A549 (cell line): ENCODE measurements at regions not wholly inside any gene's neighbourhood (a gene's known extent, or its start where the extent isn't known, plus 50 kb on each side); places are given as distances from the start of the nearest gene placed in this dataset.

ENCODE experiments used
- ATAC-seq, 2 experiments: fragments of 200-7000 bp in 1 of 2; fragments of >200 bp in 1 of 2; cut with Nextera tagmentation in 1 of 2; cut with Tn5 transposase in 1 of 2; 3 replicates each; pipeline versions ENCODE4 v1.8.0 to v1.9.1; 2018 to 2020; ENCODE audit warnings: mild to moderate bottlenecking in 1 of 2, moderate library complexity in 1 of 2
- CTCF ChIA-PET: fragments of 300-600 bp; sonication (Branson Sonifier 250); formaldehyde crosslinking; extraction: SDS; loops from one replicate; lab custom pipeline; 2021; ENCODE audit warnings: antibody characterized with exemption, inconsistent platforms; lab: Yijun Ruan, JAX
- POLR2A ChIA-PET: fragments of 350-600 bp; formaldehyde crosslinking; extraction: SDS; loops from one replicate; lab custom pipeline; 2021; ENCODE audit warnings: antibody characterized with exemption, inconsistent platforms; lab: Yijun Ruan, JAX
- DNase-seq, 2 experiments: peaks; one replicate each; pipeline versions ENCODE4 v3.0.0 to v3.0.0-alpha.2; 2011 to 2016; ENCODE audit warnings: low read depth in 1 of 2, low spot score in 1 of 2
- FAIRE-seq: peaks from 2 replicates; lab custom pipeline; 2011; peaks lifted over from hg19 to GRCh38; lab: Jason Lieb, UNC
- H3K27ac ChIP-seq, 2 experiments: fragments of >200 bp; sonication (Bioruptor Twin); formaldehyde crosslinking; 3 replicates each; pipeline ENCODE4 v1.5.1; 2016 to 2017
- H3K4me1 ChIP-seq: fragments of >200 bp; sonication (Bioruptor Twin); formaldehyde crosslinking; 3 replicates; pipeline ENCODE4 v1.6.1; 2016
- H3K4me2 ChIP-seq: fragments of >200 bp; sonication (Bioruptor Twin); formaldehyde crosslinking; 3 replicates; pipeline ENCODE4 v1.6.1; 2016
- H3K4me3 ChIP-seq: fragments of >200 bp; sonication (Bioruptor Twin); formaldehyde crosslinking; 3 replicates; pipeline ENCODE4 v1.5.1; 2016
- H3K9me3 ChIP-seq: fragments of >200 bp; sonication (Bioruptor Twin); formaldehyde crosslinking; 3 replicates; pipeline ENCODE4 v1.6.1; 2016
- CBX2 ChIP-seq: fragments of 200-600 bp; sonication (generic); IDR thresholded peaks from 2 replicates; pipeline ENCODE4 v1.6.1; 2016; ENCODE audit warnings: low read depth, mild to moderate bottlenecking, borderline replicate concordance
- CEBPB ChIP-seq, 2 experiments: fragments of >200 bp in 1 of 2; sonication (Bioruptor Twin) in 1 of 2; formaldehyde crosslinking in 1 of 2; IDR thresholded peaks; 2 replicates each; pipeline ENCODE4 v1.6.1; 2012 to 2016
- CHD2 ChIP-seq: fragments of 150-350 bp; IDR thresholded peaks from 2 replicates; pipeline ENCODE4 v1.6.1; 2014; ENCODE audit warnings: low read length; ENCODE audit not compliant: partially characterized antibody
- CHD4 ChIP-seq: fragments of 200-600 bp; sonication (generic); IDR thresholded peaks from 2 replicates; pipeline ENCODE4 v1.6.1; 2016; ENCODE audit warnings: antibody characterized with exemption, mild to moderate bottlenecking, borderline replicate concordance
- EHF ChIP-seq: fragments of 250-450 bp; sonication (Bioruptor Pico); IDR thresholded peaks from 2 replicates; pipeline ENCODE4 v1.5.0; 2020; ENCODE audit warnings: mild to moderate bottlenecking
- EHMT2 ChIP-seq: fragments of 200-600 bp; sonication (generic); IDR thresholded peaks from 2 replicates; pipeline ENCODE4 v1.6.1; 2016; ENCODE audit warnings: antibody characterized with exemption, low read depth, mild to moderate bottlenecking, moderate library complexity
- ESRRA ChIP-seq: fragments of 150-350 bp; IDR thresholded peaks from 2 replicates; pipeline ENCODE4 v1.6.1; 2014; ENCODE audit warnings: mild to moderate bottlenecking, low read length, borderline replicate concordance
- FOSB ChIP-seq: fragments of 250-450 bp; sonication (Bioruptor Pico); IDR thresholded peaks from 2 replicates; pipeline ENCODE4 v1.5.0; 2020; ENCODE audit warnings: mild to moderate bottlenecking, moderate library complexity
- FOSL2 ChIP-seq, 2 experiments: fragments of 450-650 bp in 1 of 2; fragments of >200 bp in 1 of 2; sonication (Bioruptor Twin) in 1 of 2; formaldehyde crosslinking; IDR thresholded peaks; 2 replicates each; pipeline versions ENCODE4 v1.5.0 to v1.6.1; 2016 to 2020; ENCODE audit warnings: mild to moderate bottlenecking in 1 of 2, moderate library complexity in 1 of 2
- GATA3 ChIP-seq: IDR thresholded peaks from 2 replicates; pipeline ENCODE4 v1.6.1; 2012; ENCODE audit warnings: borderline replicate concordance
- JUNB ChIP-seq: fragments of >200 bp; sonication (Bioruptor Twin); formaldehyde crosslinking; IDR thresholded peaks from 2 replicates; pipeline ENCODE4 v1.6.1; 2016
- KDM5A ChIP-seq: fragments of 200-600 bp; sonication (generic); IDR thresholded peaks from 2 replicates; pipeline ENCODE4 v1.6.1; 2016; ENCODE audit warnings: antibody characterized with exemption, mild to moderate bottlenecking
- MAFK ChIP-seq: fragments of 450-650 bp; IDR thresholded peaks from 2 replicates; pipeline ENCODE4 v1.6.1; 2014; ENCODE audit not compliant: partially characterized antibody
- POLR2A ChIP-seq: IDR thresholded peaks from 2 replicates; pipeline ENCODE4 v1.6.1; 2012; ENCODE audit warnings: mild to moderate bottlenecking, low read length
- POLR2AphosphoS2 ChIP-seq: conservative IDR thresholded peaks from 2 replicates; pipeline ENCODE4 v1.6.1; 2012; ENCODE audit warnings: low read length, improper control_type of control experiment, inconsistent platforms
- RARB ChIP-seq: fragments of 250-450 bp; sonication (Bioruptor Pico); IDR thresholded peaks from 2 replicates; pipeline ENCODE4 v1.8.0; 2021; ENCODE audit warnings: mild to moderate bottlenecking, moderate library complexity
- RCOR1 ChIP-seq: fragments of 150-350 bp; IDR thresholded peaks from 2 replicates; pipeline ENCODE4 v1.6.1; 2014; ENCODE audit warnings: antibody characterized with exemption, low read length, low read depth
- SMC3 ChIP-seq: fragments of >200 bp; sonication (Bioruptor Twin); formaldehyde crosslinking; IDR thresholded peaks from 3 replicates; pipeline ENCODE4 v1.6.1; 2018; ENCODE audit warnings: inconsistent platforms
- SREBF2 ChIP-seq: fragments of 450-650 bp; IDR thresholded peaks from 2 replicates; pipeline ENCODE4 v1.6.1; 2014; ENCODE audit warnings: mild to moderate bottlenecking, moderate library complexity
- USF2 ChIP-seq: fragments of 450-650 bp; IDR thresholded peaks from 2 replicates; pipeline ENCODE4 v1.6.1; 2014; ENCODE audit warnings: antibody characterized with exemption
- ZFP36 ChIP-seq: fragments of 450-650 bp; IDR thresholded peaks from 2 replicates; pipeline ENCODE4 v1.6.1; 2014; ENCODE audit warnings: borderline replicate concordance; ENCODE audit not compliant: partially characterized antibody
- ZNF302 ChIP-seq: fragments of 250-450 bp; sonication (Bioruptor Pico); IDR thresholded peaks from 2 replicates; pipeline ENCODE4 v1.9.0; 2021; ENCODE audit warnings: inconsistent platforms, mild to moderate bottlenecking, moderate library complexity
- WGBS: methylation state at CpG from one replicate; pipeline ENCODE4 v1.1.6; 2017; ENCODE audit errors: missing lambda C conversion rate; 5-methylcytosine and 5-hydroxymethylcytosine counted together
- TF ChIP-seq, protein P1 (sequence below): IDR thresholded peaks from 2 replicates; pipeline ENCODE4 v1.6.1; 2012
- TF ChIP-seq, protein P2 (sequence below): fragments of 150-350 bp; IDR thresholded peaks from 2 replicates; pipeline ENCODE4 v1.6.1; 2014; ENCODE audit warnings: low read depth, mild to moderate bottlenecking, low read length
- TF ChIP-seq, protein P3 (sequence below): fragments of >200 bp; sonication (Bioruptor Twin); formaldehyde crosslinking; IDR thresholded peaks from 3 replicates; pipeline ENCODE4 v1.5.1; 2016
- TF ChIP-seq, protein P4 (sequence below): fragments of >200 bp; sonication (Bioruptor Twin); formaldehyde crosslinking; IDR thresholded peaks from 2 replicates; pipeline ENCODE4 v1.6.1; 2016
- TF ChIP-seq, protein P5 (sequence below): IDR thresholded peaks from 2 replicates; pipeline ENCODE4 v1.6.1; 2012
- TF ChIP-seq, protein P6 (sequence below): fragments of 200-600 bp; sonication (generic); IDR thresholded peaks from 2 replicates; pipeline ENCODE4 v1.6.1; 2016; ENCODE audit warnings: antibody characterized with exemption, mild to moderate bottlenecking, moderate library complexity

DNA sequence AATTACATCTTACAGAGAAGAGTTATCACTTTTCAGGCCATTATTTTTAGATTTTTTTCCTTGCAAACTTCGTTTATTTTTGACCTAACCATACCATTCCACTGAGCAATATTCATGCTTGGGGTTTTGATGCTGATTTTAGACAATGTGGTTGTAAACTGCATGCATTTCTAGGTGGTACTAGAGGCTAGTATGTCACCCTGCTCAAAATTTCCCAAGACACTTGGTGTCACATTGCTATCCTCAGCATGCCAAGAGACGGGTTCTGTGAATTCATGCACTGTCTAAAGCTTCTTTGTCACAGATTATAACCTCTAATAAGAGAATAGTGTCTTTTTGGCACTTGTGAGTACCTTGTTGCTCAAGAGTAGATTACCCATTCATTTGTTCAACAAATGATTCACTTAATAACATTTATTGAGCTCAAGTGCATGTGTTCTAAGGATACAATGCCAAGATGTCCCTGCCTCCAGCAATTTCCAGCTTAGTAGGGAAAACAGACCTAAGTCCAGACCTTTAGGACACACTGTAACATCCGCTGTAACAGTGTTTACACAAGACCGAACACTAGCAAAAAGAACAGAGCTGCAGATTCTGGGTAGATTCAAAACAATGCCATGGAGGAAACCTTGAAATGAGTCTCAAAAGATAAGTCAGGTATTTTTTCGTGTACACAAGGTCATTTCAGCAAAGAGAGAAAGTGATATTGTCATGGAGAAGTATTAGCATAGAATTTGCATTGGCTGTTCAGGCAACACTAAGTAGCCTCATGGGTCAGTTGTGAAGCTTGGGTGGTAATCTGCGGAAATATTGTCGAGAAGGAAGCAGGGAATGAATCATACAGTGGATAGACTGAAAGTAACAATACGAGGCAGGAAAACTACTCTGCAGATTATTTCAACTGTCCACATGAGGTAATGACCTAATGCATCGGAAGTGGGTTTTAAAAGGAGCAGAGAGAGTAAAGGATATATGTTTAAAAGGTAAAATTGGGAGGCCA is 515.1 kb upstream of the ZFP42 start:
- ATAC-seq (no peak), DNase-seq (no peak), FAIRE-seq (no peak)
- no peak for TF ChIP-seq KDM5A
- no peak for TF ChIP-seq ZNF302 (CRISPR knock-in tag)
- TF ChIP-seq ZFP36, result no peak
- TF ChIP-seq, protein P1, sequence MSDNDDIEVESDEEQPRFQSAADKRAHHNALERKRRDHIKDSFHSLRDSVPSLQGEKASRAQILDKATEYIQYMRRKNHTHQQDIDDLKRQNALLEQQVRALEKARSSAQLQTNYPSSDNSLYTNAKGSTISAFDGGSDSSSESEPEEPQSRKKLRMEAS, result no peak
- TF ChIP-seq SREBF2, result no peak
- TF ChIP-seq POLR2A, result no peak
- TF ChIP-seq, protein P2, sequence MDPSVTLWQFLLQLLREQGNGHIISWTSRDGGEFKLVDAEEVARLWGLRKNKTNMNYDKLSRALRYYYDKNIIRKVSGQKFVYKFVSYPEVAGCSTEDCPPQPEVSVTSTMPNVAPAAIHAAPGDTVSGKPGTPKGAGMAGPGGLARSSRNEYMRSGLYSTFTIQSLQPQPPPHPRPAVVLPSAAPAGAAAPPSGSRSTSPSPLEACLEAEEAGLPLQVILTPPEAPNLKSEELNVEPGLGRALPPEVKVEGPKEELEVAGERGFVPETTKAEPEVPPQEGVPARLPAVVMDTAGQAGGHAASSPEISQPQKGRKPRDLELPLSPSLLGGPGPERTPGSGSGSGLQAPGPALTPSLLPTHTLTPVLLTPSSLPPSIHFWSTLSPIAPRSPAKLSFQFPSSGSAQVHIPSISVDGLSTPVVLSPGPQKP, result no peak
- no peak for TF ChIP-seq POLR2AphosphoS2
- TF ChIP-seq, protein P3, sequence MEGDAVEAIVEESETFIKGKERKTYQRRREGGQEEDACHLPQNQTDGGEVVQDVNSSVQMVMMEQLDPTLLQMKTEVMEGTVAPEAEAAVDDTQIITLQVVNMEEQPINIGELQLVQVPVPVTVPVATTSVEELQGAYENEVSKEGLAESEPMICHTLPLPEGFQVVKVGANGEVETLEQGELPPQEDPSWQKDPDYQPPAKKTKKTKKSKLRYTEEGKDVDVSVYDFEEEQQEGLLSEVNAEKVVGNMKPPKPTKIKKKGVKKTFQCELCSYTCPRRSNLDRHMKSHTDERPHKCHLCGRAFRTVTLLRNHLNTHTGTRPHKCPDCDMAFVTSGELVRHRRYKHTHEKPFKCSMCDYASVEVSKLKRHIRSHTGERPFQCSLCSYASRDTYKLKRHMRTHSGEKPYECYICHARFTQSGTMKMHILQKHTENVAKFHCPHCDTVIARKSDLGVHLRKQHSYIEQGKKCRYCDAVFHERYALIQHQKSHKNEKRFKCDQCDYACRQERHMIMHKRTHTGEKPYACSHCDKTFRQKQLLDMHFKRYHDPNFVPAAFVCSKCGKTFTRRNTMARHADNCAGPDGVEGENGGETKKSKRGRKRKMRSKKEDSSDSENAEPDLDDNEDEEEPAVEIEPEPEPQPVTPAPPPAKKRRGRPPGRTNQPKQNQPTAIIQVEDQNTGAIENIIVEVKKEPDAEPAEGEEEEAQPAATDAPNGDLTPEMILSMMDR, result no peak
- TF ChIP-seq, protein P4, sequence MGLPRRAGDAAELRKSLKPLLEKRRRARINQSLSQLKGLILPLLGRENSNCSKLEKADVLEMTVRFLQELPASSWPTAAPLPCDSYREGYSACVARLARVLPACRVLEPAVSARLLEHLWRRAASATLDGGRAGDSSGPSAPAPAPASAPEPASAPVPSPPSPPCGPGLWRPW, result no peak
- TF ChIP-seq RARB, result no peak
- TF ChIP-seq MAFK, result no peak
- no peak for TF ChIP-seq FOSL2 (IDR thresholded peaks at IDR 0.05)
- TF ChIP-seq FOSL2 (CRISPR knock-in tag; IDR thresholded peaks at IDR 0.05), result no peak
- TF ChIP-seq CHD4, result no peak
- no peak for TF ChIP-seq EHF (CRISPR knock-in tag)
- TF ChIP-seq JUNB, result no peak
- TF ChIP-seq CBX2, result no peak
- no peak for TF ChIP-seq FOSB (CRISPR knock-in tag)
- no peak for TF ChIP-seq ESRRA
- WGBS, result 64% methylated on average over 9 of the region's 9 CpGs
- Histone ChIP-seq H3K27ac (peak overlapping the region in 1 of 2 experiments; percentile 21; a peak in 1 of 6 replicates), H3K4me1 (peaks cover 26% of the 10 kb centered on the region), H3K9me3 (no peaks in the 10 kb centered on the region), H3K4me2 (peak overlapping the region; percentile 48), H3K4me3 (no peak overlapping the region)
- CTCF ChIA-PET, result interaction anchor here (1.2 to 1.3 kb wide), 2 partner anchors 15 to 29 kb away, joined by 3 to 7 read pairs; no protein-coding TSS in a partner anchor
- POLR2A ChIA-PET, result no interaction called here

- DNase-seq (no peak), FAIRE-seq (no peak), ATAC-seq (no peak)
- Histone ChIP-seq H3K9me3 (no peaks in the 10 kb centered on the region), H3K4me2 (no peak overlapping the region), H3K4me1 (peaks cover 16% of the 10 kb centered on the region), H3K4me3 (no peak overlapping the region), H3K27ac (no peak overlapping the region)
- CTCF ChIA-PET, result no interaction called here
- WGBS, result 49% methylated on average over 6 of the region's 6 CpGs
- POLR2A ChIA-PET, result no interaction called here
- no peak for TF ChIP-seq GATA3
- no peak for TF ChIP-seq ZNF302 (CRISPR knock-in tag)
- no peak for TF ChIP-seq CEBPB (IDR thresholded peaks at IDR 0.05)
- TF ChIP-seq ZFP36, result no peak
- no peak for TF ChIP-seq USF2
- no peak for TF ChIP-seq CHD2
- no peak for TF ChIP-seq RARB
- TF ChIP-seq, protein P5, sequence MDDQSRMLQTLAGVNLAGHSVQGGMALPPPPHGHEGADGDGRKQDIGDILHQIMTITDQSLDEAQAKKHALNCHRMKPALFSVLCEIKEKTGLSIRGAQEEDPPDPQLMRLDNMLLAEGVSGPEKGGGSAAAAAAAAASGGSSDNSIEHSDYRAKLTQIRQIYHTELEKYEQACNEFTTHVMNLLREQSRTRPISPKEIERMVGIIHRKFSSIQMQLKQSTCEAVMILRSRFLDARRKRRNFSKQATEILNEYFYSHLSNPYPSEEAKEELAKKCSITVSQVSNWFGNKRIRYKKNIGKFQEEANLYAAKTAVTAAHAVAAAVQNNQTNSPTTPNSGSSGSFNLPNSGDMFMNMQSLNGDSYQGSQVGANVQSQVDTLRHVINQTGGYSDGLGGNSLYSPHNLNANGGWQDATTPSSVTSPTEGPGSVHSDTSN, result no peak
- no peak for TF ChIP-seq MAFK
- TF ChIP-seq EHMT2, result no peak
- no peak for TF ChIP-seq SMC3
- TF ChIP-seq RCOR1, result no peak
- no peak for TF ChIP-seq POLR2AphosphoS2
- TF ChIP-seq EHF (CRISPR knock-in tag), result no peak
- TF ChIP-seq, protein P6, sequence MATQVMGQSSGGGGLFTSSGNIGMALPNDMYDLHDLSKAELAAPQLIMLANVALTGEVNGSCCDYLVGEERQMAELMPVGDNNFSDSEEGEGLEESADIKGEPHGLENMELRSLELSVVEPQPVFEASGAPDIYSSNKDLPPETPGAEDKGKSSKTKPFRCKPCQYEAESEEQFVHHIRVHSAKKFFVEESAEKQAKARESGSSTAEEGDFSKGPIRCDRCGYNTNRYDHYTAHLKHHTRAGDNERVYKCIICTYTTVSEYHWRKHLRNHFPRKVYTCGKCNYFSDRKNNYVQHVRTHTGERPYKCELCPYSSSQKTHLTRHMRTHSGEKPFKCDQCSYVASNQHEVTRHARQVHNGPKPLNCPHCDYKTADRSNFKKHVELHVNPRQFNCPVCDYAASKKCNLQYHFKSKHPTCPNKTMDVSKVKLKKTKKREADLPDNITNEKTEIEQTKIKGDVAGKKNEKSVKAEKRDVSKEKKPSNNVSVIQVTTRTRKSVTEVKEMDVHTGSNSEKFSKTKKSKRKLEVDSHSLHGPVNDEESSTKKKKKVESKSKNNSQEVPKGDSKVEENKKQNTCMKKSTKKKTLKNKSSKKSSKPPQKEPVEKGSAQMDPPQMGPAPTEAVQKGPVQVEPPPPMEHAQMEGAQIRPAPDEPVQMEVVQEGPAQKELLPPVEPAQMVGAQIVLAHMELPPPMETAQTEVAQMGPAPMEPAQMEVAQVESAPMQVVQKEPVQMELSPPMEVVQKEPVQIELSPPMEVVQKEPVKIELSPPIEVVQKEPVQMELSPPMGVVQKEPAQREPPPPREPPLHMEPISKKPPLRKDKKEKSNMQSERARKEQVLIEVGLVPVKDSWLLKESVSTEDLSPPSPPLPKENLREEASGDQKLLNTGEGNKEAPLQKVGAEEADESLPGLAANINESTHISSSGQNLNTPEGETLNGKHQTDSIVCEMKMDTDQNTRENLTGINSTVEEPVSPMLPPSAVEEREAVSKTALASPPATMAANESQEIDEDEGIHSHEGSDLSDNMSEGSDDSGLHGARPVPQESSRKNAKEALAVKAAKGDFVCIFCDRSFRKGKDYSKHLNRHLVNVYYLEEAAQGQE, result no peak
Observed at GRCh38 chr4:187484186-187484585, 511.4 kb upstream of the ZFP42 start.
